ENCODE measurements at regions not wholly inside any gene's neighbourhood (a gene's known extent, or its start where the extent isn't known, plus 50 kb on each side); places are given as distances from the start of the nearest gene placed in this dataset.
"Not testable (repeated sequence)": the region's sequence is repeated elsewhere in the genome, so short reads cannot be mapped to it uniquely, and the experiment has no call there.

DNA sequence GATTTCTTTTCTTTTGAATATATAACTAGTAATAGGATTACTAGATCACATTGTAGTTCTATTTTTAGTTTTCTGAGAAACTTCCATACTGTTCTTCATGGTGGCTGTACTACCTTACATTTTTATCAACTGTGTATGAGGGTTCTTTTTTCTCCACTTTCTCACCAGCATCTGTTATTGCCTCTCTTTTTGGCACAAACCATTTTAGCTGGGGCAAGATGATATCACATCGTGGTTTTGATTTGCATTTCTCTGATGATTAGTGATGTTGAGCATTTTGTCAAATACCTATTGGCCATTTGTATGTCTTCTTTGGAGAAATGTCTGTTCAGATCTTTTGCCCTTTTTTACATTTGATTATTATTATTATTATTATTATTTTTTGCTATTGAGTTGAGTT lies 86.1 kb upstream of the TCF21 start:
- DNase-seq: no peak

- DNase-seq: no peak
Observed at GRCh38 chr6:133804265-133804664, 84.6 kb upstream of the TCF21 start.

- DNase-seq: no peak
Observed at GRCh38 chr6:133805876-133806275, 83.0 kb upstream of the TCF21 start.

DNA sequence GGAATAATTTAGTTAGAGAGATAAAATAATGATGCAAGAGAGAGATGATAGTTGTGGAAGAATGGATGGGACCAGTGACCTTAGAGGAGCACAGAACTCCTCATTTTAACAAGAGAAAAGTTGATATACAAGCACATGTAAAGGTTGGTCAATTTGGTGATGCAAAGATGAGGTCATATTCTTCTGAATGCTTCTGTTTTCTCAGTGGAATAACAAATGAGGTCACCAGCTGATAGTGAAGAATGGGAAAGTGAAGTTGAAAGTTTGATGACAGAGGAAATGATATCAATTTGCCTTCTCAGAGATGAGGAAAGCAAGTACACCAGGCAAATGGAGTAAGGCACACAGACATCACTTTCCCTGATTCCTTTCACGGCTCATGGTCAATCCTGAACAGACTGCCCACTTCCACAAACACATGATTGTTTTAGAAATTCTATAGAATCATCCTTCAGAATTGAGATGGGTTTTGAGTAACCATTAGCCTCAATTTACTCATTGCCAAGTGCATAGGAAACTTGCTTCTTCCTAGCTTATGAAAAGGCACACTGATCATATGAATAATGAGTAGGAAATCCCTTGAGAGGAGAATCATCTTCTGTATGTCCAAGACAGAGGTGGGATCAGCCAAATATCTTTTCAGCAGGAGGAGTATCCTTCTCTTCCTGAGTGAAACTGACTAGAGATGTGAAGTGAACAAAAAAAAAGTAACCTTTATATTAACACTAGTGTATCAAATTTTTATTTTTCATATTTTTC lies 82.4 kb upstream of the TCF21 start:
- DNase-seq: no peak

GRCh38 chr6:133807501-133807900 lies 81.4 kb upstream of the TCF21 start:
- no peak for DNase-seq

GRCh38 chr6:133809406-133809805 lies 79.5 kb upstream of the TCF21 start:
- DNase-seq: no peak

DNA sequence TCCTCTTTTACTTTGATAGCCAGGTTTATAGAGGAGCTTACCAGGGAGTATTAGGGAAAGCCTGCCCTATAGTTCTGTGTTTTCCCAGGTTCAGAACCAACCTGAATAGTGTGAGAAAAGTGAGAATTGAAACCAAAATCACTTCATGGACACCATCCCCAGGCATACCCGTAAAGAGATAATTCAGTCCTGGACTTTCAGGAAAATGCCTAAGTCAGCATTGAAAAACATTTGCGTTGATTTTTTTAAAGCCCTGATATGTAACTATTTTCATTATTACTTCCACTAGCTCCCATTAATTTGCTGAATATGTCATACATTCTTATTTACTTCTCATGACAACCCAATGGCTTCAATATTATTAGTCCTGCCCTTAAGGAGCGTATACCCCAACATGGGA lies 77.4 kb upstream of the TCF21 start:
- DNase-seq: no peak

DNA sequence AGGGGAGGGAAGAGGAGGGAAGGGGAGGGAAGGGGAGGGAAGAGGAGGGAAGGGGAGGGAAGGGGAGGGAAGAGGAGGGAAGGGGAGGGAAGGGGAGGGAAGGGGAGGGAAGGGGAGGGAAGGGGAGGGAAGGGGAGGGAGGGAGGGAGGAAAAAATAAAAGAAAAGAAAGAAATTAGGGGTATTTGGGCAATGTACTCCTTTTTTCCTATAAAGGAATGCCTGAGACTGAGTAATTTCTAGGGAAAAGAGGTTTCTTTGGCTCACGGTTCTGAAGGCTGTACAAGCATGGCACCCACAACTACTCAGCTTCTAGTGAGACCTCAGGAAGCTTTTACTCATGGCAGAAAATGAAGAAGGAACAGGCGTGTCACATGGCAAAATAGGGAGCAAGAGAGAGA lies 76.5 kb upstream of the TCF21 start:
- DNase-seq: not testable (repeated sequence)

DNA sequence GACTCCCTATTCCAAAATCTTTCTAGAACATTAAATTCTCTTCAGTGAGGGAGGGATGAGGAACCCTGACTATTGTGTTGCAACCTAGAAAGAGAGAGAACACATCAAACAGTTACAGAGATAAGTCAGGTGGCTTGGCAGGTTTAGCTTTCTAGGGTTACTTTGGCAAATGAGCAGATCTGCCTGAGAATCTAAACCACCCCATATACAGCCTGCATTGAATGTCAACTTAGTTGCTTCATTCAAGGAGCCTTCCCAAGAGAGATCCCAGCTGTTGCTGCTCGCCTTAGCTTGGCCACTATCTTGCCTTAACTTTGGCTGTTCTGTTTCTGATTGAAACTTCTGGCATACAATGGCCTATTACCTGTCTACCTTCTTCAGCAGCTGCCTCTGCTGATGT lies 74.7 kb upstream of the TCF21 start:
- DNase-seq: no peak

DNA sequence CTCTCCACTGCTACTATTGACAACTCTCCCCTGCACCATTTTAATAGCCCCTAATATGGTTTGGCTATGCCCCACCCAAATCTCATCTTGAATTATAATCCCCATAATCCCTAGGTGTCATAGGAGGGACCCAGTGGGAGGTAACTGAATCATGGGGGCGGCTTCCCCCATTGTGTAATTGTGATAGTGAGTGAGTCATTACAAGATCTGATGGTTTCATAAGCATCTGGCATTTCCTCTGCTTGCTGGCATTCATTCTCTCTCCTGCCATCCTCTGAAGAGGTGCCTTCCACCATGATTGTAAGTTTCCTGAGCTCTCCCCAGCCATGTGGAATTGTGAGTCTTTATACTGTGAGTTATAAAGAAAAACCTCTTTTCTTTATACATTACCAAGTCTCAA lies 74.1 kb upstream of the TCF21 start:
- DNase-seq: no peak

GRCh38 chr6:133815313-133815712 lies 73.6 kb upstream of the TCF21 start:
- no peak for DNase-seq

- no peak for DNase-seq
Observed at GRCh38 chr6:133816171-133816570, 72.7 kb upstream of the TCF21 start.

DNA sequence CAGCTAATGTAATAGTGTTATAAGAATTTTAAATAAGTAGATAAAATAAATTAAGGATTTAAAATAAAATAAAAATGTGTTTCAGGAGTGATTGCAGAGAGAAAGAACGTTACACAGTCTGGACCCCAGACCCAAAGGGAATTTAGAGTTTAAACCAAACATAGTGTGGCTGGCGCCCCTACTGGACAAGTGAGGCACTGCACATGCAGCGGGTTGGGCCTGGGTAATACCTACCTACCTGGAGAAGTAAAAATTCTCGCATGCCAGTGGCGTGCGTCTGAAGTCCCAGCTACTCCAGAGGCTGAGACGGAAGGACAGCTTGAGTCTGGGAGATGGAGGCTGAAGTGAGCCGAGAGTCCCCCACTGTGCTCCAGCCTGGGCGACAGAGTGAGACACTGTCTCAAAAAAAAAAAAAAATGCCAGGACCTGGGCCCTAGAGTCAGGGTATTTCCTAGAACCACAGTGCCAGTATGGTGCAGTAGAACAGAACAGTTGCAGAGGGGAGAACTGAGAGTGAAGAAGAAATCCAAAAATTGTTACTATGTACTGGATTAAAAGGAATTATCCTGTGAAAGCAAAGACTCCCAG lies 71.4 kb upstream of the TCF21 start:
- DNase-seq: no peak

GRCh38 chr6:133818320-133818719 lies 70.6 kb upstream of the TCF21 start:
- no peak for DNase-seq

DNA sequence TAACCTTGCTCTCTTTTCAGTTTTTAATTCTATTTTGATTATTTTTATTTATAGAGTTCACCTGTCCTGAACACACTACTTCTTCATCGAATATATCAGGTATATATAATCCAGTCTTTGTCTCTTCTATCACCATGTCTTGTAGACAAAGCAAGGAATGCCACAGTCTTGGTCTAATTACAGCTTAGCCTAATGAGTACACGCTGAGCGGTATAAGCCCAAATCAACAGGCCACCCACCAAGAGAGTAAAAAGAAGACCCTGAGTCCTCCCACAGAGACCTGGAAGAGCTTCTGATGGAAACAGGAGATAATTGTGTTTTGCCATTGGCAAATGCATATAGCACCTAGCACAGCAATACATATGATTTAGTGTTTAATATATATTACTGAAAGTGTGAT lies 68.7 kb upstream of the TCF21 start:
- no peak for DNase-seq

DNA sequence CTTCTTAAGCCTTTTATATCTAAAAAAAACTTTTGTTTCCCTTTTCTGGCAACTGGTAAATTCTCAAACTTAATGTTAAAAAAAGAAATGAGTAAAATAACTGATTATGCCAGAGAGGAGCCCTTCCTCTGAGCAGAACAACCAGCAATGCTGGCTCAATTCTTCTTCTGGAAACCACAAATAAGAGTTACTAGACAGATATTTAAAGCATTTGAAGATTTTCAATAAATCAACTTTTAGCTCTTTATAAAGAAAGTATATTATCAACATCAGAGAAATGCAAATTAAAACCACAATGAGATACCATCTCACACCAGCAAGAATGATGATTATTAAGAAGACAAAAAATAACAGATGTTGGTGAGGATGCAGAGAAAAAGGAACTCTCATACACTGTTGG lies 61.1 kb upstream of the TCF21 start:
- no peak for DNase-seq

GRCh38 chr6:133833949-133834359 lies 55.0 kb upstream of the TCF21 start:
- no peak for DNase-seq

- no peak for DNase-seq
Observed at GRCh38 chr6:133834472-133835170, 54.3 kb upstream of the TCF21 start.

GRCh38 chr6:133835901-133836300 lies 53.0 kb upstream of the TCF21 start:
- no peak for DNase-seq

DNA sequence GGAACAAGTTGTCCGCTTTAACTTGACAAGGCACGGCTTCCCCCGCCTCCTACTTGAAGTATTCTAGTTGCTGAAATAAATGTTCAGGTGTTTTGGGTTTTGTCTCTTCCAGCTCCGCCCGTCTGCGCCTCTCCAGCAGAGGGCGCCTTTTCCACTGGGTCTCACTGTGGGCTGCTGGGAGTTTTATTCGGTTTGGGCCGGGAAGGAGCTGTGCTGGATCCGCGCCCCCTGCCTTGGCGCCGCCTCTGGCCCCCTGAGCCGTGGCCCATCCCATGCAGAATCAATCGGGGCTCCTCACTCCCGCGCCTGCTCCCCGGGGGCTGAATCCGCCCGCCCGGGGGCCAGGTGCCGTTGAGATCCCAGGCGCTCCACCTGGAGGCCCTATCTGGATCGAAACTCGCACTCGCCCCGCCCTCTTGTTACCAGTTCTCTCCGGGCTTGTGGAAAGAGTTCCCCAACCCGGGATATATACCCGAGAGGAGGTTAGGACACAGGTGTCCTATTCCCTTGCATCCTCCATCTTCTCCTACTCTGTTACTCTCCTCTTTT lies 51.0 kb upstream of the TCF21 start:
- peak; percentile 35 for DNase-seq

Data from NCI-H345 (cell line).